Adipocyte (in vitro differentiated cells): ENCODE measurements at regions not wholly inside any gene's neighbourhood (a gene's known extent, or its start where the extent isn't known, plus 50 kb on each side); places are given as distances from the start of the nearest gene placed in this dataset.

Experiments used
- DNase-seq: peaks from one replicate; pipeline ENCODE4 v3.0.0-alpha.2; 2015; ENCODE audit warnings: low read depth
- H3K27me3 ChIP-seq: replicated peaks from 2 replicates; pipeline ENCODE4 v1.7.0; 2013; ENCODE audit warnings: mild to moderate bottlenecking, low read length, moderate library complexity; ENCODE audit not compliant: control insufficient read depth, insufficient read depth
- H3K36me3 ChIP-seq: 2 replicates; pipeline ENCODE4 v1.7.0; 2013; ENCODE audit warnings: low read length, mild to moderate bottlenecking, moderate library complexity; ENCODE audit not compliant: control insufficient read depth, insufficient read depth, severe bottlenecking
- H3K4me1 ChIP-seq: 2 replicates; pipeline ENCODE4 v1.7.0; 2013; ENCODE audit warnings: mild to moderate bottlenecking, low read length, moderate library complexity; ENCODE audit not compliant: control insufficient read depth, insufficient read depth
- H3K4me3 ChIP-seq: 2 replicates; pipeline ENCODE4 v1.7.0; 2013; ENCODE audit warnings: mild to moderate bottlenecking, low read length, moderate library complexity
- H3K9ac ChIP-seq: 2 replicates; pipeline ENCODE4 v1.7.0; 2013; ENCODE audit warnings: mild to moderate bottlenecking, low read length, moderate library complexity
- H3K9me3 ChIP-seq: 2 replicates; pipeline ENCODE4 v1.7.0; 2013; ENCODE audit warnings: mild to moderate bottlenecking, low read length, moderate library complexity; ENCODE audit not compliant: control insufficient read depth

GRCh38 chrX:147763131-147763530 is 148.6 kb upstream of the FMR1 start:
- H3K9ac ChIP-seq = no peak overlapping the region
- no peaks in the 10 kb centered on the region for H3K27me3 ChIP-seq
- H3K4me1 ChIP-seq = no peaks in the 10 kb centered on the region
- H3K4me3 ChIP-seq = no peak overlapping the region
- DNase-seq = no peak
- H3K36me3 ChIP-seq = no peaks in the 10 kb centered on the region
- H3K9me3 ChIP-seq = no peaks in the 10 kb centered on the region

DNA sequence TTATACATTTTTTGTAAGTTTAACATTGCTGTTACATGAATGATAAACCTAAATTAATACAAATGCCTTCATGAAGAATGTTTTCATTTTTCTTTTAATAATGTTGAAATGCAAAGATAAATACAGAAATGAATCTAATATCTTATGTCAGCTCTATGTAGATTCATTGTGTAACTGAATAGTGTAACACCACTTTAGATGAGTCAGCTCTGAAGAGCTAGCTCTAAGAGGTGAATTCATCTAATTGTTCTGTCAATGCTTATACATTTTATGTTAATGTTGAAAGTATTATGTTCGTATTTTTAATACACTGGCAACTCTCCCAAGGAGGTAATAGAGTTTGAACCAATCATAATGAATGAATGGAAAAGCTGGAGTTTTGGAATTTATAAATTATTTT is 146.9 kb upstream of the FMR1 start:
- no peak overlapping the region for H3K4me3 ChIP-seq
- H3K36me3 ChIP-seq = no peaks in the 10 kb centered on the region
- H3K9ac ChIP-seq = no peak overlapping the region
- no peaks in the 10 kb centered on the region for H3K4me1 ChIP-seq
- H3K9me3 ChIP-seq = no peaks in the 10 kb centered on the region
- H3K27me3 ChIP-seq = no peaks in the 10 kb centered on the region
- DNase-seq = no peak

DNA sequence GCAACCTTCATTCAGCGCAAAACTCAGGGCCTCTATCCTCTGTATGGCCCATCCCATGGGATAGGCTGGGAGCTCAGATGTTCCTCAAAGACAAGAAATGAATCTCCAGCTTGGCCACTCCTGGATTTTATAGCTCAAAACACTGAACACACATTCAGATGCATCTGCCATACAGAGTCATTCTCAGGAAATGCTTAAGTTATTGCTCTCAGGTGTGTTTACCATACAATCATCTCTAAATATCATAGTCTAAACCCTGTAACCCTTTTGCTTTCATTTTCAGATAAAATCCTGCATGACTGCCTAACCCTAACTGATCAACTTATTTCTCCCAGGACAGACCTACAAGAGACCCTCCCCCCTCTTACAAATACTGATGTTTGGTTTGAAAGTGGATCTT is 140.9 kb upstream of the FMR1 start:
- no peaks in the 10 kb centered on the region for H3K4me1 ChIP-seq

DNA sequence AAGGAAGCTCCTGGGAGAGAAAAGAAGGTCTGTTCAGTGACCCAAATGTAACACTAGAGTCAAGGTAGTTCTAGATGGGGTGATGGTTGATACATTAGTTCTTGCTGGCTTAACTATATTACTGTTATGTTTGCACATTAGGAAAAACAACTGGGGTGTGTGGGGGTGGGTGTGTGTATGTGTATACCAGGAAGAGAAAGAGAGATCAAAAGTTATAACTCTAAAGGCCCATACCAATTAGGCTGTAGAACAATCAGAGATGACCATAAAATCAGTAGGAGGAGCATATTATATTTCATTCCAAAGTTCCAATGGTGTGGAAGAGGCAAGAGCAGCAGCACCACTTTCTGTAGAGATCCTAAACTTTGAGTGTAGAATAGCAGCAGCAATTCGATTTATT is 134.7 kb upstream of the FMR1 start:
- H3K36me3 ChIP-seq = no peaks in the 10 kb centered on the region
- no peak for DNase-seq

More for the DNA sequence above, 140.9 kb upstream of the FMR1 start:
- DNase-seq = no peak
- H3K9me3 ChIP-seq = peaks cover 3% of the 10 kb centered on the region
- H3K9ac ChIP-seq = no peak overlapping the region
- no peaks in the 10 kb centered on the region for H3K27me3 ChIP-seq
- H3K36me3 ChIP-seq = no peaks in the 10 kb centered on the region
- H3K4me3 ChIP-seq = no peak overlapping the region

GRCh38 chrX:147779173-147779572 is 132.5 kb upstream of the FMR1 start:
- H3K4me3 ChIP-seq = no peak overlapping the region
- H3K9me3 ChIP-seq = no peaks in the 10 kb centered on the region
- no peaks in the 10 kb centered on the region for H3K36me3 ChIP-seq
- DNase-seq = no peak
- H3K9ac ChIP-seq = no peak overlapping the region
- H3K27me3 ChIP-seq = no peaks in the 10 kb centered on the region
- H3K4me1 ChIP-seq = no peaks in the 10 kb centered on the region

More for the DNA sequence above, 134.7 kb upstream of the FMR1 start:
- Histone ChIP-seq H3K4me1 (no peaks in the 10 kb centered on the region), H3K9me3 (peaks cover 3% of the 10 kb centered on the region), H3K4me3 (no peak overlapping the region), H3K27me3 (no peaks in the 10 kb centered on the region), H3K9ac (no peak overlapping the region)

DNA sequence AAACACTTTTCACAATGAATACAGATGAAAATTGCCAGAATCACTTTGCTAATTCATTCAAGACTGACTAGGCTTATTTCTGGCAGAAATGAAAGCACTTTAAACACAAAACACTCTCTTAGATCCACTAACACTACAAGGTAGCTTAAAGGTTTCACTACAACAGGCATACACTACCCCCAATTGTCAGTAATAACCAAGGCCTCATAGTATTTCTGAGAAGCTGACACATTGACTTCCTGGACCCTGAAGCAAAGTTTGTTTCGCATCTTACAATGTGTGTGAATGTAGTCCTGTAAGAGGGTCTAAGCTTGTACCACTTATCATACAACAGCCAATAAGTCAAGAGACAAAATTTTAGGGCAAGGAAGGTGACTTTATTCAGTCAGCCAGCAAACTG is 129.9 kb upstream of the FMR1 start:
- Histone ChIP-seq H3K9ac (no peak overlapping the region), H3K4me1 (no peaks in the 10 kb centered on the region), H3K36me3 (no peaks in the 10 kb centered on the region), H3K9me3 (no peaks in the 10 kb centered on the region), H3K4me3 (no peak overlapping the region), H3K27me3 (no peaks in the 10 kb centered on the region)
- DNase-seq = no peak

- no peaks in the 10 kb centered on the region for H3K36me3 ChIP-seq
- H3K4me1 ChIP-seq = no peaks in the 10 kb centered on the region
- no peaks in the 10 kb centered on the region for H3K9me3 ChIP-seq
- no peak for DNase-seq
- no peaks in the 10 kb centered on the region for H3K27me3 ChIP-seq
- no peak overlapping the region for H3K9ac ChIP-seq
- no peak overlapping the region for H3K4me3 ChIP-seq
These were observed 122.9 kb upstream of the FMR1 start for GRCh38 chrX:147788641-147789350.

- Histone ChIP-seq H3K9me3 (peaks cover 7% of the 10 kb centered on the region), H3K27me3 (no peaks in the 10 kb centered on the region), H3K9ac (no peak overlapping the region), H3K4me1 (peaks cover 6% of the 10 kb centered on the region), H3K4me3 (no peak overlapping the region), H3K36me3 (no peaks in the 10 kb centered on the region)
- no peak for DNase-seq
These were observed 111.1 kb upstream of the FMR1 start for GRCh38 chrX:147800663-147801062.

GRCh38 chrX:147803948-147804347 is 107.8 kb upstream of the FMR1 start:
- peak; percentile 9 for DNase-seq
- H3K9ac ChIP-seq = no peak overlapping the region

DNA sequence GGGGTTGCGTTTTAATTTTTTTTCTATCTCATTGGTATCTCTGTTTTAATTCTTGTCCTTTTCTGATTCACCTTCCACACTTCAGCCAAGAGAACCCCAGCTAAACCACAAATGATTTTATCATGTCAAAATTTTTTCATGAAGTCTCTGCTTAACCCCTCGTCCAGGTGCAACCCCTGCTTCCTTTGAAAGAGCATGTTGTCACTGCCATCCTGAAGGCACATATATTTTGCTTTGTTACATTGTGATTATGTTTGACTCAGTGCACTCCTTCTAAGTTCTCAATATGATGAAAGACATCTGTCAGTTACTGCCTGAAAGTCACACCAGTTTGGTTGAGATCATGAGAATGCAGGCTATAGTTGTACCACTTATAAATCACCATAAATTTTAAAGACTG is 99.9 kb upstream of the FMR1 start:
- no peak for DNase-seq
- Histone ChIP-seq H3K27me3 (peaks cover 3% of the 10 kb centered on the region), H3K9ac (no peak overlapping the region), H3K36me3 (no peaks in the 10 kb centered on the region), H3K4me3 (no peak overlapping the region), H3K9me3 (no peaks in the 10 kb centered on the region), H3K4me1 (no peaks in the 10 kb centered on the region)

More at GRCh38 chrX:147803948-147804347, 107.8 kb upstream of the FMR1 start:
- no peak overlapping the region for H3K4me3 ChIP-seq
- H3K9me3 ChIP-seq = peaks cover 7% of the 10 kb centered on the region
- no peaks in the 10 kb centered on the region for H3K36me3 ChIP-seq
- peaks cover 6% of the 10 kb centered on the region for H3K4me1 ChIP-seq
- H3K27me3 ChIP-seq = peaks cover 3% of the 10 kb centered on the region

DNA sequence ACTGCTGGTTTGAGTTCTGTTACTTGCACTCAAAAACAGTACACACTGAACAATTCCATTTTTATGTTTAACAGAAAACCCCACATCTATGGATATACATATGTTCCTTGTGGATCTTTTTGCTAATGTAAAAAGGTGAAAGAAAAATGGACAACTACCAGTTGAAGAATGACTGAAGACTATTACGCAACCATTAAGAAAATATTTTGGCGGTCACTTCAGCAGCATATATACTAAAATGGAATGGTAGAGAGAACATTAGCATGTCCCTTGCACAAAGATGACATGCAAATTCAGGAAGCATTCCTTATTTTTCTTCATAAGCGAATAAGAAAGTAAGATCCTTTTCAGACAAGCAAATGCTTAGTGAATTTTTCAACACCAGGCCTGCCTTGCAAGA is 84.6 kb upstream of the FMR1 start:
- no peak overlapping the region for H3K9ac ChIP-seq
- H3K9me3 ChIP-seq = peaks cover 14% of the 10 kb centered on the region
- no peaks in the 10 kb centered on the region for H3K27me3 ChIP-seq
- no peak overlapping the region for H3K4me3 ChIP-seq
- no peaks in the 10 kb centered on the region for H3K4me1 ChIP-seq
- no peaks in the 10 kb centered on the region for H3K36me3 ChIP-seq
- DNase-seq = no peak

DNA sequence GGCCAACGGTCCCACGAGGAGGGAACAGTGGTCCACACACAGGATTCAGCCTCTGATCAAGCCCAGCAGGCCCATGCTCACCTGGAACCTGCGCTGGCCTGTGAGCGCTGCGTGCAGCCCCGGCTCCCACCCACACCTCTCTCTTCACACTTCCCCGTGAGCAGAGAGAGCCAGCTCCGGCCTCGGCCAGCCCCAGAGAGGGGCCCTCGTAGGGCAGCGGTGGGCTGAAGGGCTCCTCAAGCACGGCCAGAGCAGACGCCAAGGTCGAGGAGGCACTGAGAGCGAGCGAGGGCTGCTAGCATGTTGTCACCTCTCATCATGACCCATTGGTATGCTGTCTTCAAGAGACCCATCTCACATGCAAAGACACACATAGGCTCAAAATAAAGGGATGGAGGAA is 83.0 kb upstream of the FMR1 start:
- peaks cover 14% of the 10 kb centered on the region for H3K9me3 ChIP-seq
- no peaks in the 10 kb centered on the region for H3K36me3 ChIP-seq
- no peaks in the 10 kb centered on the region for H3K27me3 ChIP-seq
- no peak overlapping the region for H3K4me3 ChIP-seq
- no peaks in the 10 kb centered on the region for H3K4me1 ChIP-seq
- DNase-seq = no peak
- H3K9ac ChIP-seq = no peak overlapping the region
